ENCODE measurements at regions not wholly inside any gene's neighbourhood (a gene's known extent, or its start where the extent isn't known, plus 50 kb on each side); places are given as distances from the start of the nearest gene placed in this dataset.

- ATAC-seq, result no peak
- no peak for TF ChIP-seq RARB (CRISPR knock-in tag; IDR thresholded peaks at IDR 0.05)
- no peak for TF ChIP-seq POU6F1 (CRISPR knock-in tag; IDR thresholded peaks at IDR 0.05; ENCODE audit: borderline replicate concordance, low read depth)
- TF ChIP-seq CREB5 (CRISPR knock-in tag; IDR thresholded peaks at IDR 0.05; ENCODE audit: low read depth), result no peak
- no peak for TF ChIP-seq ARNTL (CRISPR knock-in tag; IDR thresholded peaks at IDR 0.05; ENCODE audit: borderline replicate concordance, low read depth)
- no peak for TF ChIP-seq TCF4 (CRISPR knock-in tag; IDR thresholded peaks at IDR 0.05; ENCODE audit: borderline replicate concordance)
- TF ChIP-seq CSRNP3 (CRISPR knock-in tag; IDR thresholded peaks at IDR 0.05), result no peak
- TF ChIP-seq CSDC2 (CRISPR knock-in tag; IDR thresholded peaks at IDR 0.05), result no peak
- TF ChIP-seq TOX (CRISPR knock-in tag; IDR thresholded peaks at IDR 0.05; ENCODE audit: borderline replicate concordance), result no peak
- TF ChIP-seq TSHZ2 (CRISPR knock-in tag; IDR thresholded peaks at IDR 0.05), result no peak
- no peak for TF ChIP-seq ZC3H10 (CRISPR knock-in tag; IDR thresholded peaks at IDR 0.05)
These were observed 388.4 kb downstream of the TFEC start for GRCh38 chr7:115642194-115642593.

GRCh38 chr7:115638853-115639252 lies 391.7 kb downstream of the TFEC start:
- no peak for ATAC-seq
- TF ChIP-seq CSDC2 (CRISPR knock-in tag; IDR thresholded peaks at IDR 0.05), result no peak
- no peak for TF ChIP-seq RARB (CRISPR knock-in tag; IDR thresholded peaks at IDR 0.05)
- no peak for TF ChIP-seq BACH2 (CRISPR knock-in tag; IDR thresholded peaks at IDR 0.05; ENCODE audit: borderline replicate concordance)
- TF ChIP-seq ZNF565 (CRISPR knock-in tag; conservative IDR thresholded peaks at IDR 0.05; ENCODE audit: low read depth), result no peak
- TF ChIP-seq POU6F1 (CRISPR knock-in tag; IDR thresholded peaks at IDR 0.05; ENCODE audit: borderline replicate concordance, low read depth), result no peak
- TF ChIP-seq ESRRG (CRISPR knock-in tag; IDR thresholded peaks at IDR 0.05), result no peak
- TF ChIP-seq ZNF70 (CRISPR knock-in tag; IDR thresholded peaks at IDR 0.05), result no peak
- no peak for TF ChIP-seq ZFP3 (CRISPR knock-in tag; IDR thresholded peaks at IDR 0.05)
- no peak for TF ChIP-seq TSHZ2 (CRISPR knock-in tag; IDR thresholded peaks at IDR 0.05)
- no peak for TF ChIP-seq SNAI2 (CRISPR knock-in tag; IDR thresholded peaks at IDR 0.05)
- TF ChIP-seq ZFP30 (CRISPR knock-in tag; IDR thresholded peaks at IDR 0.05), result no peak
- TF ChIP-seq PPARA (CRISPR knock-in tag; IDR thresholded peaks at IDR 0.05; ENCODE audit: borderline replicate concordance), result no peak
- no peak for TF ChIP-seq ZNF8 (CRISPR knock-in tag; IDR thresholded peaks at IDR 0.05)
- no peak for TF ChIP-seq GLIS3 (CRISPR knock-in tag; IDR thresholded peaks at IDR 0.05)

Data from SK-N-SH treated with all-trans-retinoic acid at 6 μM for 48 hours (cell line).